H4 (cell line): ENCODE measurements at regions not wholly inside any gene's neighbourhood (a gene's known extent, or its start where the extent isn't known, plus 50 kb on each side); places are given as distances from the start of the nearest gene placed in this dataset.

Experiments used
- DNase-seq: peaks from one replicate; pipeline ENCODE4 v3.0.0-alpha.2; 2015; ENCODE audit warnings: low spot score

DNA sequence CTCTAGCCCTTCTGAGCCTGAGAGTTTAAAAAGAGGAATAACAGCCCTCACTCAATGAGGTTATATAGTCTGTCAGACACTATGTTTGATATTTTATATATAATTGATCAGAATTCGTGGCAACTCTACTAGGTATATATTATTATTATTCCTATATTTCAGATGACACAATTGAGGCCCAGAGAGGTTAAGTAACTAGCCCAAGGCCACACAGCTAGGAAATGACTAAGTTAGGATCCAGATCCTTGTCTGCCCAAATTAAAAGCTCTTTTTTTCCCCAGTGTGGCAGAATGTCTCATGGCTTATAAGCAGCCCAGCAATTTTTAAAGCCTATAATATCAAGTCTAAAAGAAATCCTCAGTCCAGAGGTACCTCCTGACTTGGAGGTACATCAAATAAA is 1119.9 kb upstream of the AUTS2 start:
- no peak for DNase-seq

GRCh38 chr7:68482800-68483199 is 1115.5 kb upstream of the AUTS2 start:
- DNase-seq: peak; percentile 20

DNA sequence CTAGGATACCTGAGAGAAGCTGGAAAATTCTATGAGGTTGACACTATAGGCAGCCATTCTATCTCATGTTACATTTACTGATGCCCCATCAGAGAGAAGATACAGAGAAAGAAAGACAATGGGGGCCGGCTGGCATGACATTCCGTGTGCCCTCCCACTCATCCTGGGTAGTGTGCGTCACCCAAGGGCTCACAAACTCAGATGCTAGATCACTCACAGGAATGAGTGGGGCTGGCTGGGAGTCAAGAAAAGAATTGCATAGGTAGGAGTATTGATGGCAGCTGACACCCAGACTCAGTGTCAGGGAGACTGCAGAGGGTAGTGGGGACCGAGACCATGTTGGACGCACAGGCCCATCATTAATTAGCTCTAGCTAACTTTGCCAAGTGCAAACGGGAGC is 1113.5 kb upstream of the AUTS2 start:
- DNase-seq: no peak

DNA sequence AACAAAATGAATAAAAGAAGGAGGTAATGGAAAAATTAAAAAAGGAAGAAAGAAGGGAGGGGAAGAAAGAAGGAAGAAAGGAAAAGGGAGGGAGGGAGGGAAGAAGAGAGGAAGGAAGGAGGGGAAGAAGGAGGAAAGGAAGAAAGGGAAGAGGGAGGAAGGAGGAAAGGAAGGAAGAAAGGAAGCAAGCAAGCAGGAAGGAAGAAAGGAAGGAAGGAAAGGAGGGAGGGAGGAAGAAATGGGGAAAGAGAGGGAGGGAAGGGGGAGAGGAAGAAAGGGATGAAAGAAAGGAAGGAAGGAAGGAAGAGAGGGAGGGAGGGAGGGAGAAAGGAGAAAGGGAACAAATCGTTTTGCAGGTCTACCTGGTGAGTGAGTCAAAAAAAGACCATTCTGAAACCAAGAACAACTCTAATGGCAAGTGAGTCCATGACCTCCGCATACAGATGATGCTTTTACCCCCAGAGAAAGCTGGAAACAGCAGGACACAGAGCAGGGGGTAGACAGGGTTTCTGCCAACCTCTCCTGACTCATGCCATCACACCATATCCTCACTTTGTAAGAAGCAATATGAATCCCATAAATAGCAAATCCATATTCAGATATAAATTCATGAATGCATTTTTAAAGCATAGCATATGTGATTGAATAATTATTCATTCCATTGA is 1112.9 kb upstream of the AUTS2 start:
- DNase-seq: no peak

DNA sequence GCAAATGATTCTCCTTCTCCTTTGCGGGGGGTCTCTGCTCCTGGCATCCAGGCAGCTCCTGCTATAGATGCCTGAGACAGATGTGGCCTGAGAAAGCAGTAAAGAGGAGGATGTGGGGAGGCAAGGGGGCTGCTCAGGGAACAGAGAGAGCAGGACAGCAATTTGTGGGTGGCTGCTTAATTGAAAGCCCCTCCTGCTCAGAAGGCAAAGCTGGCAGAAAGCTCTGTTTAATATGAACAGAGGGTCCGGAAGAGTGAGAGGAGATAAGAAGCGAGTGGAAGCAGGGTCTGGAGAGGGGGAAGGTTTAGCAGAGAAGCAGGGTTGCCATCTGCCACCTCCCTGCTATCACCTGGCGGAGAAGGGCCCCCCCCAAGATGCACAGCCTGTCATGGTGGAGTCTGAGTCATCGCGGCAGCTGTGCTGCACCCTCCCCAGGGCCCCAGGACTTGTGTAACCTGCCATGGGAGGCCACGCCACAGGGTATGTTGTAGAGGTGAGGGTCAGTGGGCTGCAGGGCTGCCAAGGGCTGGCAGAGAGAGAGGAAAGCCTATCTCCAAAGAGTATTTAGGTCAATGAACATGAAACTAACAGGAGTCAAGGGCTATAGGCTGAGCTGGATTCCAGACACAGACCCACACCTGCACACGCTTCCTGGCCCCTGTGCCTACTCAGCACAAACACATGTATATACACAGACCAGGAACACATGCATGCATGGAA is 1109.8 kb upstream of the AUTS2 start:
- no peak for DNase-seq

- DNase-seq: no peak
These were observed 1106.5 kb upstream of the AUTS2 start for GRCh38 chr7:68491523-68492358.

DNA sequence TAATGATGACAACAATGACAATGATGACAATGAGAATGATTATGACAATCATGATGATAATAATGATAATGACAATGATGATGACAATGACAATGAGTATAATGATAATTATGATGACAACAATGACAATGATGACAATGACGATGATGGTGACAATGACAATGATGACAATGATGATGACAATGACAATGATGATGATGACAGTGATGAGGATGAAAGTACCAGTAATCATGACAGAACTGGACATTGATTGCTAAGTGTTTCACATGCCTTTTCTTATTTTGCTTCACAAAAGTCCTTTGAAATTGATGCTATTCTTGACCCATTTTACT is 1106.0 kb upstream of the AUTS2 start:
- DNase-seq: no peak

GRCh38 chr7:68503400-68503799 is 1094.9 kb upstream of the AUTS2 start:
- no peak for DNase-seq

DNA sequence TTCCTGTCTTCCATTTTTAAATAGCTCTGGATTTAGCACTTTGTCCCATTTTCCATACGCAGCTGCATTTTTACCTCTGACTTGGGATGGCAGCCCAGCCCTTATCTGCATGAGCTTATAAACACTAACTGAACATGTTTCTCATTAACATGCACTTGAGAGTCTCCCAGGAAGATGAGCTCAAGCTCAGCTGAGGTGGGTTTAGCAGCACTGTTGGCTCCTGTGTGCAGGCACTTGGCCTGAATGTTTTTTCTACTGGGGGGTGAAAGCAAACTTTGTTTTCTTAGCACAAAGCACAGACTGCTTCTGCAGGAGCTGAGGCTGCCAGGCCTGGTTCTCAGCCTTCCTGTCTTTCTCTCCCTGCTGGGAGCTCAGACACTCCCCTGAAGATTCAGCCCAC is 1093.6 kb upstream of the AUTS2 start:
- DNase-seq: no peak

GRCh38 chr7:68505721-68506120 is 1092.6 kb upstream of the AUTS2 start:
- no peak for DNase-seq

- DNase-seq: no peak
These were observed 1090.6 kb upstream of the AUTS2 start for GRCh38 chr7:68507668-68508067.

- no peak for DNase-seq
These were observed 1089.2 kb upstream of the AUTS2 start for GRCh38 chr7:68509054-68509453.

- DNase-seq: no peak
These were observed 1088.7 kb upstream of the AUTS2 start for GRCh38 chr7:68509603-68510002.

DNA sequence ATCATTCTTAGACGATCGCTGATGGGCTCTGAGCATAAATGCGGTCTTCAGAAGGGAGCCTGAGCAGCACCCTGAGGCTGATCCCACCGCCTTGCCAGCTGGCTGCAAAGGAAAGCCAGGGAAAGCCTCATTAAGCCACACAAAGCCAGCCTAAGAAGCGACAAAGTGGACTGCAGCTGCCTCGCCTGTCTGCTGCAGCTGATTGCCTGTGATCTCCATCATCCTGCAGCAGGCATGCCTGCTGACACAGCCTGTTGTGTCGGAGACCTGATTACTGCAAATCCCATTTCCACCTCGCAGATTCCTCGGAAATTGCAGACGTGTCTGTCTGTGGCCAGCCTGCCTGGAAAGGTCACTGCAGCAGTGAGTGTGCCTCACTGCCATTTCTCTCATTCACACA is 1087.0 kb upstream of the AUTS2 start:
- no peak for DNase-seq

DNA sequence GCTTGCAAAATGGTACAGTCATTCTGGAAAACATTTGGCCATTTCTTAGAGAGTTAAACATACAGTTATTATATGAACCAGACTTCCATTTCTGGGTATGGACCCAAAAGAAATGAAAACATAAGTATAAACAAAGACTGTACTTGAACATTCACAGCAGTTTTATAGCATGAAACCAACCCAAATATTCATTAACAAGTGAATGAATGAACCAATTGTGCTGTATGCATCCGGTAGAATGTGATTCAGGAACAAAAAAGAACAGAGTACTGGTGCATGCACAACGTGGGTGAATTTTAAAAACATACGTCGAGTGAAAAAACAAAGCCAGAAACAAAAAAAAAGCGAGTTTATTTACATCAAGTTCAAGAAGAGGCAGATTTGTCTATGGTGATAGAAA is 1085.8 kb upstream of the AUTS2 start:
- no peak for DNase-seq

GRCh38 chr7:68518060-68518459 is 1080.2 kb upstream of the AUTS2 start:
- DNase-seq: no peak

- no peak for DNase-seq
These were observed 1074.1 kb upstream of the AUTS2 start for GRCh38 chr7:68524126-68524525.

- DNase-seq: peak; percentile 82
These were observed 1069.1 kb upstream of the AUTS2 start for GRCh38 chr7:68529221-68529620.

DNA sequence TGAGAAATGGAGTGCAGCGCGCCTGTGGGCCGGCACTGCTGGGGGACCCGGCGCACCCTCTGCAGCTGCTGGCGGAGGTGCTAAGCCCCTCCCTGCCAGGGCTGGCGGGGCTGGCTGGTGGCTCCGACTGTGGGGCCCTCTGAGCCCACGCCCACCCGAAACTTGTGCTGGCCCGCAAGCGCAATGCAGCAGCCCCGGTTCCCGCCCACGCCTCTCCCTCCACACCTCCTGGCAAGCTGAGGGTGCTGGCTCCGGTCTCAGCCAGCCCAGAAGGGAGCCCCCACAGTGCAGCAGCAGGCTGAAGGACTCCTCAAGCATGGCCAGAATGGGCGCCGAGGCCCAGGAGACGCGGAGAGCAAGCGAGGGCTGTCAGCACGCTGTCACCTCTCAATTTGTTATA is 1063.0 kb upstream of the AUTS2 start:
- DNase-seq: no peak

GRCh38 chr7:68537051-68537773 is 1061.1 kb upstream of the AUTS2 start:
- DNase-seq: no peak

- DNase-seq: no peak
These were observed 1060.6 kb upstream of the AUTS2 start for GRCh38 chr7:68537774-68538071.

- DNase-seq: no peak
These were observed 1055.4 kb upstream of the AUTS2 start for GRCh38 chr7:68542831-68543230.

DNA sequence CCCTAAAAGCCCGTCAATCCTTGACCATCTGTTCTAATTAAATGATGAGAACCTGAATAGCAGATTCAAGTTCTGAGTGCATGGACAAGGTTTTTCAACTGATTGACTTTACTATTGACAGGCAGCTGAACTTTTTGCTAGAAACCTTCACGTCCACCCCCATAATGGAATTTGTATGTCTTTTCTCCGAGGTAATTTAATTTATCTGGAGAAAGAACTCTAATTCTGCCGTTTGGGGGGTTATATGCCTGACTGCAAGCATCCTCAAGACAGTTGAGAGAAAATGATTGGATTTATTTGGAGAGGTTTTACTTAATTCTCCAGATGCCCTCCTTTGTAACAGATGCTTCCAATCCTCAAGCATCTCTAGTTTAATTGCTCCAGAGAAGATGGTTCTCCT is 1053.4 kb upstream of the AUTS2 start:
- DNase-seq: no peak
